Urinary bladder (tissue), 1 donor: ENCODE measurements at regions not wholly inside any gene's neighbourhood (a gene's known extent, or its start where the extent isn't known, plus 50 kb on each side); places are given as distances from the start of the nearest gene placed in this dataset. TPM values are rescaled to one million over a fixed set of nuclear protein-coding genes. Genes with fewer than 3 reads are reported as not detected.

Experiments
- small RNA-seq: library from RNA; depleted of rRNA; stranded (forward); fragments of <200 nt; gene quantifications from one replicate; pipeline ENCODE3, GENCODE V24; 2014

Small RNA genes in the stretch of these regions (small RNA-seq; reads per million reads assigned to genes)
- gene RN7SL221P: not detected
